ENCODE measurements at regions not wholly inside any gene's neighbourhood (a gene's known extent, or its start where the extent isn't known, plus 50 kb on each side); places are given as distances from the start of the nearest gene placed in this dataset.

- Histone ChIP-seq H3K36me3 (ENCODE audit: insufficient read depth, insufficient read length, low read length) (no peaks in the 10 kb centered on the region), H3K4me1 (ENCODE audit: insufficient read depth, insufficient read length) (no peaks in the 10 kb centered on the region), H3K9ac (ENCODE audit: insufficient read length, low read depth) (no peak overlapping the region), H3K9me3 (ENCODE audit: insufficient read depth, low read length) (no peaks in the 10 kb centered on the region), H3K27me3 (ENCODE audit: insufficient read depth, insufficient read length) (no peaks in the 10 kb centered on the region), H3K4me3 (ENCODE audit: insufficient read length, low read depth) (no peak overlapping the region)
- DNase-seq (ENCODE audit: low read depth, low spot score) = no peak
- TF ChIP-seq YY1 (IDR thresholded peaks at IDR 0.05; ENCODE audit: insufficient read depth, insufficient read length) = no peak
- no peak for TF ChIP-seq SUZ12 (IDR thresholded peaks at IDR 0.05; ENCODE audit: extremely low read depth, insufficient read depth, insufficient read length)
- TF ChIP-seq ZNF274 (IDR thresholded peaks at IDR 0.05; ENCODE audit: low read depth, low read length) = no peak
Observed at GRCh38 chr7:25653384-25653783, 425.1 kb upstream of the NPVF start.

DNA sequence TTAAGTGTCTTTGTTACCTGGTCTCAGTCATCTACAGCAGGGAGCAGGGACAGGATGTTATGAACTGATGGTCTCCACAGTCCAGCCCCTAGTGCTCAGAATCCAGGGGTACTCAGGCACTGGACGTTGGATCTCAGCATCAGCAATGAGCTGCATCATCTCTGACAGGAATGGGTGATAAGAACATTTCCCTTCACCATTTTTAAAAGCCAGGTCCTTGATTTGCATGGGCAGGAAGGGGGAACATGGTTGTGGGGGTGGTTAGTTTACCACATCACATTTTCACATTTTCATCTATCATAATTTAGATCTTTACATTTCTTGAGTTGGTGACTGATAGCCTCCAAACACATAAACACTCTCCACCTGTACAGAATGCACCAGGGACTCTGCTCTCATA is 427.8 kb upstream of the NPVF start:
- no peak for TF ChIP-seq YY1 (IDR thresholded peaks at IDR 0.05; ENCODE audit: insufficient read depth, insufficient read length)
- no peak for TF ChIP-seq ZNF274 (IDR thresholded peaks at IDR 0.05; ENCODE audit: low read depth, low read length)
- no peak for TF ChIP-seq SUZ12 (IDR thresholded peaks at IDR 0.05; ENCODE audit: extremely low read depth, insufficient read depth, insufficient read length)
- Histone ChIP-seq H3K9ac (ENCODE audit: insufficient read length, low read depth) (no peak overlapping the region), H3K36me3 (ENCODE audit: insufficient read depth, insufficient read length, low read length) (no peaks in the 10 kb centered on the region), H3K4me3 (ENCODE audit: insufficient read length, low read depth) (no peak overlapping the region), H3K9me3 (ENCODE audit: insufficient read depth, low read length) (no peaks in the 10 kb centered on the region), H3K27me3 (ENCODE audit: insufficient read depth, insufficient read length) (no peaks in the 10 kb centered on the region), H3K4me1 (ENCODE audit: insufficient read depth, insufficient read length) (no peaks in the 10 kb centered on the region)
- no peak for DNase-seq (ENCODE audit: low read depth, low spot score)

DNA sequence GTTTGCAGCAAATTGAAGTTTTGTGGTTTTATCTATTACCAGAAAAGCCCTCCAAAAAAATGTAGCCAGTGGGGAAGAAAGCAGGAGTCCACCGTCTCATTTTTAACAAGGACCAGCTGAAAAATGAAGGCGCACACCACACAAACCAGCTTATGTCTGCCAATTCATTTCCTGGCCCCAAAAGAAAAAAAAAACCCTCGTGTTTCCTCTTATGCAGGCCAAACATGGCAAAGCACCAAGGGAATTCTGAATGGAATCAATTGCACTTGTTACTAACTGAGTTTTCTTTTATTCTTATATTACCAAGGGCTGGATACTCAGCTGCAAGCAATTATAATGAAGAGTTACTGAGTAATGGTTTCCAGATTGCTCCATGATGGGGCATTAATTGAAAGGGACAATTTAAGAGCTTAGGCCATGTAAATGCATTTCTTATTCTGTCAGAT is 428.3 kb upstream of the NPVF start:
- Histone ChIP-seq H3K4me1 (ENCODE audit: insufficient read depth, insufficient read length) (no peaks in the 10 kb centered on the region), H3K36me3 (ENCODE audit: insufficient read depth, insufficient read length, low read length) (no peaks in the 10 kb centered on the region), H3K9ac (ENCODE audit: insufficient read length, low read depth) (no peak overlapping the region), H3K9me3 (ENCODE audit: insufficient read depth, low read length) (no peaks in the 10 kb centered on the region), H3K27me3 (ENCODE audit: insufficient read depth, insufficient read length) (no peaks in the 10 kb centered on the region), H3K4me3 (ENCODE audit: insufficient read length, low read depth) (no peak overlapping the region)
- TF ChIP-seq SUZ12 (IDR thresholded peaks at IDR 0.05; ENCODE audit: extremely low read depth, insufficient read depth, insufficient read length) (no peak), YY1 (IDR thresholded peaks at IDR 0.05; ENCODE audit: insufficient read depth, insufficient read length) (no peak), ZNF274 (IDR thresholded peaks at IDR 0.05; ENCODE audit: low read depth, low read length) (no peak)
- no peak for DNase-seq (ENCODE audit: low read depth, low spot score)

DNA sequence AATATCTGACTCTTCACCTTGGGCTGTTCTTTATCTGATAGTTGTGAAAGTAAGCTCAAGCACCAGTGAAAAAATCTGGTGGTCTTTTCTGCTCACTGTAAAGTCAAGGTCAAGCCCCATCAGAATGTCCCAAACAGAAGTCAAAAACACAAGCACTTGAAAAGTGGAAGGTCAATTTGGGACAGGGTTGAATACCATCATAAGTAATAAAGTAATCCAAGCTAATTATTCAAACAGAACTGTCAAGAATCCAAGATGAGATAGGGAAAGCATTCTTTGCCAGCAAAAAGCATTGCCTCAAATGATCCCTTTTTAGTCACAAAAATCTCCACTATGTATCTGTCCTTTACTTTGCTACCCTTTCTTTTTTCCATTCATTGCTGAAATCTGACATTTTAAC is 430.1 kb upstream of the NPVF start:
- TF ChIP-seq YY1 (IDR thresholded peaks at IDR 0.05; ENCODE audit: insufficient read depth, insufficient read length) (no peak), ZNF274 (IDR thresholded peaks at IDR 0.05; ENCODE audit: low read depth, low read length) (no peak), SUZ12 (IDR thresholded peaks at IDR 0.05; ENCODE audit: extremely low read depth, insufficient read depth, insufficient read length) (no peak)
- Histone ChIP-seq H3K9me3 (ENCODE audit: insufficient read depth, low read length) (no peaks in the 10 kb centered on the region), H3K4me3 (ENCODE audit: insufficient read length, low read depth) (no peak overlapping the region), H3K27me3 (ENCODE audit: insufficient read depth, insufficient read length) (no peaks in the 10 kb centered on the region), H3K36me3 (ENCODE audit: insufficient read depth, insufficient read length, low read length) (no peaks in the 10 kb centered on the region), H3K4me1 (ENCODE audit: insufficient read depth, insufficient read length) (no peaks in the 10 kb centered on the region), H3K9ac (ENCODE audit: insufficient read length, low read depth) (no peak overlapping the region)
- DNase-seq (ENCODE audit: low read depth, low spot score) = no peak

DNA sequence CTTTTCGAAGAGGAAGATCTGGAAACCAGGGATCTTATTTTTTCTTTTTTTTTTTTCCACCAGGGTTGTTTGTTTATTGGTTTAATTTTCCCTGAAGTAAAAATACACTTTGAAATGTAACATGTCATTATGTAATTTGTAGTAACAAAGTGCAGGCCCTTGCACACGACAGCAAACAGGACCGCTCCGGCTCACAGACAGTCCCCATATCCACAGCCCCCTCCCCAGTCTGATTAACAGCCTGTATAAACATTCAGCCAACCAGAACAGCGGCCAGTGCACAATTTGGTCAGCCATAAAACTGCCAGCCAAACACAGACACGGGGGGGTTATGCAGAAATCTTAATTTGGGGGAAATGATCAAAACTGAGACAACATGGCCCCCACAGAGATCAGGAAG is 431.6 kb upstream of the NPVF start:
- H3K36me3 ChIP-seq (ENCODE audit: insufficient read depth, insufficient read length, low read length) = no peaks in the 10 kb centered on the region
- H3K9me3 ChIP-seq (ENCODE audit: insufficient read depth, low read length) = no peaks in the 10 kb centered on the region
- DNase-seq (ENCODE audit: low read depth, low spot score) = no peak
- no peak overlapping the region for H3K4me3 ChIP-seq (ENCODE audit: insufficient read length, low read depth)
- H3K4me1 ChIP-seq (ENCODE audit: insufficient read depth, insufficient read length) = no peaks in the 10 kb centered on the region
- H3K27me3 ChIP-seq (ENCODE audit: insufficient read depth, insufficient read length) = no peaks in the 10 kb centered on the region
- TF ChIP-seq SUZ12 (IDR thresholded peaks at IDR 0.05; ENCODE audit: extremely low read depth, insufficient read depth, insufficient read length) (no peak), YY1 (IDR thresholded peaks at IDR 0.05; ENCODE audit: insufficient read depth, insufficient read length) (no peak), ZNF274 (IDR thresholded peaks at IDR 0.05; ENCODE audit: low read depth, low read length) (no peak)
- H3K9ac ChIP-seq (ENCODE audit: insufficient read length, low read depth) = no peak overlapping the region

DNA sequence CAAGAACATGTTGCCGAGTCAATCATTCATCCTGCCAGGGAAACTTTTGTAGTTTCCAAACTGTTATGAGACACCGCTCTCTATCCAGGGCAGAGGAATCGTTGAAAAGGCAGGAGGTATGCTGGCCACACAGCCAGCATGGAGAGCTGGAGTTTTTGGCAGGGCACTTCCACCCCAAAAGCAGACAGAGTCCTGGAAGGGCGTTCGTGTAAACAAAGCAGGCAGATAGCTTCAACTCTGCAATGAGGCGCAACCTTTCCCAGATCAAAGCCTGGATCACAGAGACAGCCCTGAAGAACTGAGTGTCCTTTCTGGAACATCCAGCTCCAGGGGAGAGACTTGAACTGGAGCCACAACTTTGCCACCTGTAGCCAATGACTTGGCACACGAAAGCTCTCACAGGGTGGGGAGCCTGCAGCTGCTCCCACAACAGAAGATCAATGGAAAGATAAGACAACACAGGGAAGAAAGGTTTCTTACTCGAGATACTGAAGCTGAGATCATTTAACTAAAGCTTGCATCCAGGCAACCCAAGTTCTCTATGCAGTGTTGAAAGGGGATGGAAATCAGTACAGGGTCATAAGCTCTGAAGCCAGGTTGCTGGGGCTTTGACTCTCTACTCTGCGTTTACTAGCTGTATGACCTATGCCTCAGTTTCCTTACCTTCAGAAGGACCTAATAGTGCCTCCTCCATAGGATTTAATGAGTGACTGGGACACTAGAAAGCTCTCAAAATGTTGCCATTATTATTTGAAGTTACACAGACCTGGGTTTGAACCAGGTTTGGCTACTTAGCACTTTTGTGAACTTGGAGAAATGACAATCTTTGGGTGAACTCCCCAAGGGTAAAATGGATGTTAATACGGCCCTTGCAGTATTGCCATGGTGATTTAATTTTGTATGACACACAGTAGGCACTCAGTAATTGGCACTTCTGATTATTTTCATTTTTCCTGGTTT is 434.8 kb upstream of the NPVF start:
- Histone ChIP-seq H3K36me3 (ENCODE audit: insufficient read depth, insufficient read length, low read length) (no peaks in the 10 kb centered on the region), H3K27me3 (ENCODE audit: insufficient read depth, insufficient read length) (no peaks in the 10 kb centered on the region), H3K9me3 (ENCODE audit: insufficient read depth, low read length) (no peaks in the 10 kb centered on the region), H3K4me3 (ENCODE audit: insufficient read length, low read depth) (no peak overlapping the region), H3K9ac (ENCODE audit: insufficient read length, low read depth) (no peak overlapping the region), H3K4me1 (ENCODE audit: insufficient read depth, insufficient read length) (no peaks in the 10 kb centered on the region)
- no peak for TF ChIP-seq SUZ12 (IDR thresholded peaks at IDR 0.05; ENCODE audit: extremely low read depth, insufficient read depth, insufficient read length)
- TF ChIP-seq YY1 (IDR thresholded peaks at IDR 0.05; ENCODE audit: insufficient read depth, insufficient read length) = no peak
- TF ChIP-seq ZNF274 (IDR thresholded peaks at IDR 0.05; ENCODE audit: low read depth, low read length) = no peak
- no peak for DNase-seq (ENCODE audit: low read depth, low spot score)

GRCh38 chr7:25663877-25664276 is 435.6 kb upstream of the NPVF start:
- H3K27me3 ChIP-seq (ENCODE audit: insufficient read depth, insufficient read length) = no peaks in the 10 kb centered on the region
- H3K4me3 ChIP-seq (ENCODE audit: insufficient read length, low read depth) = no peak overlapping the region
- no peaks in the 10 kb centered on the region for H3K9me3 ChIP-seq (ENCODE audit: insufficient read depth, low read length)
- H3K36me3 ChIP-seq (ENCODE audit: insufficient read depth, insufficient read length, low read length) = no peaks in the 10 kb centered on the region
- H3K4me1 ChIP-seq (ENCODE audit: insufficient read depth, insufficient read length) = no peaks in the 10 kb centered on the region
- DNase-seq (ENCODE audit: low read depth, low spot score) = no peak
- H3K9ac ChIP-seq (ENCODE audit: insufficient read length, low read depth) = no peak overlapping the region
- TF ChIP-seq ZNF274 (IDR thresholded peaks at IDR 0.05; ENCODE audit: low read depth, low read length) (no peak), YY1 (IDR thresholded peaks at IDR 0.05; ENCODE audit: insufficient read depth, insufficient read length) (no peak), SUZ12 (IDR thresholded peaks at IDR 0.05; ENCODE audit: extremely low read depth, insufficient read depth, insufficient read length) (no peak)

Measured in NT2/D1 (cell line).